ENCODE measurements at regions not wholly inside any gene's neighbourhood (a gene's known extent, or its start where the extent isn't known, plus 50 kb on each side); places are given as distances from the start of the nearest gene placed in this dataset.

DNA sequence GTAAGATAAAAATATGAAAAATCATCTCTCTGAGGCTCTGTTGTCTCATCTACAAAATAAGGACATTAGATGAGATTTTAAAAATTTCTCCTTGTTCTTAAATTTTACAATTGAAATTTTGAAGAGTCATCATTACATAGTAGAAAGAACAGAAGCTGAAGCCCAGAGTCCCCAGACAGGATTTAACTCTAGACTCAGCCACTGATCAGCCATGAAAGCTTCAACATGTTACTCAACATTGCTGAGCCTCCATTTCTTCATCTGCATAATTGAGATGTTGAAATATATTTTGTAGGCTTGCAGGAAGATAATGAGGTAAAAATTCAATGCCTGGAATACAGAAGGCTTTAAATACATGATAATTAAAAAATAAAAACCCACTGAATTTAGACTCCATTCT, 633.3 kb downstream of the LMO4 start:
- Histone ChIP-seq H3K27ac (no peak overlapping the region), H3K4me3 (no peak overlapping the region), H3K4me1 (replicated peaks in 1 of 2) (no peaks in the 10 kb centered on the region)
- peak in 1 of 8 experiments; percentile 71 for ATAC-seq (replicated peaks in 6 of 8)
- in situ Hi-C loops (cut with MboI; ENCODE audit: low pct_unique_long_range_greater_than_20kb in 2 of 9, low sequenced_read_pairs in 9 of 9, unreplicated experiment in 9 of 9), result loop anchor here in 1 of 9 experiments (25.0 kb wide), 1 partner anchor 825 kb away; no protein-coding TSS in a partner anchor

GRCh38 chr1:87963556-87963955, 634.9 kb downstream of the LMO4 start:
- 0 to 100% (median 54%) methylated on average over 1 to 2 of the region's 2 CpGs for WGBS, 10 experiments
- H3K4me3 ChIP-seq, result no peak overlapping the region
- in situ Hi-C loops (cut with MboI; ENCODE audit: low pct_unique_long_range_greater_than_20kb in 2 of 9, low sequenced_read_pairs in 9 of 9, unreplicated experiment in 9 of 9), result loop anchor here in 1 of 9 experiments (25.0 kb wide), 1 partner anchor 826 kb away; no protein-coding TSS in a partner anchor
- ATAC-seq (replicated peaks in 6 of 8), result no peak
- H3K27ac ChIP-seq, result no peak overlapping the region
- H3K4me1 ChIP-seq (replicated peaks in 1 of 2), result peaks cover 3 to 5% of the 10 kb centered on the region in 2 donors

- ATAC-seq (replicated peaks in 6 of 8), result no peak
- in situ Hi-C loops (cut with MboI; ENCODE audit: low pct_unique_long_range_greater_than_20kb in 2 of 9, low sequenced_read_pairs in 9 of 9, unreplicated experiment in 9 of 9), result loop anchor here in 1 of 9 experiments (25.0 kb wide), 1 partner anchor 828 kb away; no protein-coding TSS in a partner anchor
- Histone ChIP-seq H3K4me1 (replicated peaks in 1 of 2) (peaks cover 7 to 10% of the 10 kb centered on the region in 2 donors), H3K27ac (no peak overlapping the region), H3K4me3 (no peak overlapping the region)
- WGBS, 10 experiments, result 64 to 100% (median 89%) methylated on average over 2 to 5 of the region's 5 CpGs
Measured at GRCh38 chr1:87965193-87965592, 636.5 kb downstream of the LMO4 start.

DNA sequence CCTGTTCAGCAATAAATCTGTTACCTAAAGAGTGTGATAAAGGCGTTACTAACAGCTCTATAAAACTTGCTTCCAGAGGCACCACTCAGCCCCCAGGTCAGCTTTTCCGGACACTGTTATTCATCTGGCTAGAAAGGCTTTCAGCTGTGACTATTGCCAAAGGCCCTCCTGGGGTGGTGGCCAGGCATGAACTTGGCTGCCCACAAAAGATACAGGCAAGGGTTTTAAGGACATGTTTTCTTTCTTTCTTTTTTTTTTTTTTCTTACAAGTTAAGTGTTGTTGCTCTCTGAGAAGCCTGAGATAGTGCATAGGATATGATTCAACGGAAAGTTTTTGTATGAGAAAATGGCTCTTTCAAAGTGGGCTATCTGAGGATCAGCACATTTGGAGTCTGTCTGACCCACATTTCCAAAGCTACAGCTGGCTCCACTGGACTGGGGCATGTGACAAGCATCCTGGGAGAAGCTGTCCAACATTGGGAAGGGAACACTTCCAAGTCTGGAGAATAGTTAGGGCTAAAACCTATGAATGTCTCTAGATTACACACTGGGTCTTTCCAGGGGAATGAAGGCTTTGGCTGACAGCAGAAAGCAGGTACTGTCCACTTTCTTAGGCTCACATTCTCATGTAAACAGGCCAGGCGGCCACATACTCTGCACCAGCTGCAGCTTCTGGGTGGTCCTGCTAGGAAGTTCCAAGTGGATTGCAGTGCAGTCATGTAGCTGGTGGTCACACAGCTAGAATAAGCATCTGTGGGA, 639.7 kb downstream of the LMO4 start:
- Histone ChIP-seq H3K27ac (no peak overlapping the region), H3K4me1 (replicated peaks in 1 of 2) (peaks cover 7 to 10% of the 10 kb centered on the region in 2 donors), H3K4me3 (no peak overlapping the region)
- in situ Hi-C loops (cut with MboI; ENCODE audit: low pct_unique_long_range_greater_than_20kb in 2 of 9, low sequenced_read_pairs in 9 of 9, unreplicated experiment in 9 of 9), result loop anchor here in 1 of 9 experiments (25.0 kb wide), 1 partner anchor 831 kb away; no protein-coding TSS in a partner anchor
- peak in 6 of 8 experiments; percentile 52 to 77 (median 70) for ATAC-seq (replicated peaks in 6 of 8)
- 0 to 60% (median 40%) methylated on average over 1 to 4 of the region's 4 CpGs; no CpG with 5 or more reads in 1 of the 10 experiments for WGBS, 10 experiments

- 38 to 90% (median 71%) methylated on average over 1 to 2 of the region's 2 CpGs; no CpG with 5 or more reads in 1 of the 10 experiments for WGBS, 10 experiments
- ATAC-seq (replicated peaks in 6 of 8), result peak in 4 of 8 experiments; percentile 24 to 88 (median 77)
- in situ Hi-C loops (cut with MboI; ENCODE audit: low pct_unique_long_range_greater_than_20kb in 2 of 9, low sequenced_read_pairs in 9 of 9, unreplicated experiment in 9 of 9), result loop anchor here in 1 of 9 experiments (25.0 kb wide), 1 partner anchor 832 kb away; no protein-coding TSS in a partner anchor
- Histone ChIP-seq H3K4me3 (no peak overlapping the region), H3K27ac (no peak overlapping the region), H3K4me1 (replicated peaks in 1 of 2) (peaks cover 7 to 10% of the 10 kb centered on the region in 2 donors)
Measured at GRCh38 chr1:87969040-87969439, 640.4 kb downstream of the LMO4 start.

DNA sequence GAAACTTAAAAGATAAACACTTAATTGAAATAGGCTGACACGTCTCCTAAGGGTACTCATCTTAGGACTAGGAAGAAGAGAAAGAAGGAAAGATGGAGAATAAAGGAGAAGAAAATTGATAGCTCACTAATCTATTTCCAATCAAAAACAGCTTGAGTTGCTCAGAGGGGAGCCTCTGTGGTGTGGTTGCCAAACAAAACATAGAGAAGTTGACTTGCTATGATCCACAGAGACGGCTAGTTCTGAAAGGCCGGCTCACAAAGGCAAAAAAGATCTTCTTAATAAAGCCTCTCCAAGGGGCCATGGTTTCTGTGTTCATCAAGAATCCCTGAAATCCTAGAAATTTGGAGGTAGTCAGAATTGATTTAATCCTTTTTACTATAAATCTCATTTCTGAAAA, 644.1 kb downstream of the LMO4 start:
- no peak for ATAC-seq (replicated peaks in 6 of 8)
- WGBS, 10 experiments, result 62 to 100% (median 85%) methylated on average over 1 to 3 of the region's 3 CpGs; no CpG with 5 or more reads in 1 of the 10 experiments
- peaks cover 7 to 10% of the 10 kb centered on the region in 2 donors for H3K4me1 ChIP-seq (replicated peaks in 1 of 2)
- no peak overlapping the region for H3K27ac ChIP-seq
- in situ Hi-C loops (cut with MboI; ENCODE audit: low pct_unique_long_range_greater_than_20kb in 2 of 9, low sequenced_read_pairs in 9 of 9, unreplicated experiment in 9 of 9), result loop anchor here in 1 of 9 experiments (25.0 kb wide), 1 partner anchor 836 kb away; no protein-coding TSS in a partner anchor
- H3K4me3 ChIP-seq, result no peak overlapping the region

DNA sequence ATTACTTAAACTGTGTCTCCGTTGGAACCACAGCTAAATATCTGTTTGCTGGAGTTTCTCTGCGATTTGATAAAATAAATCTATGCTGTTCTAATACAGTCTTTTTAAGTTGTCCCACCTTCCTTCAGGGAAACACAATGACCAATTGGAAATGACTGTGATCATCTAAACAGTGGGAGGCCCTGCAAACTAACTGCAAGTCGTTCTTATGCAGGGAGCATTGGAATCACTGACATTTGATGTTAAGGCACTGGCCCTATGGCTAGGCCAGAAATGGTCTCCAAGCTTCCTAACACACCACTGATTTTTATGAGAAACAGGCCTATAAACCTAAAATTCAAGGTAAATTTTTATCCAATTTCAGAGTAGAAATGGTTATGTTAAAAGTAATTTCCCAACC, 645.2 kb downstream of the LMO4 start:
- Histone ChIP-seq H3K4me1 (replicated peaks in 1 of 2) (peaks cover under 1 to 2% of the 10 kb centered on the region in 2 donors), H3K27ac (no peak overlapping the region), H3K4me3 (no peak overlapping the region)
- ATAC-seq (replicated peaks in 6 of 8), result no peak
- in situ Hi-C loops (cut with MboI; ENCODE audit: low pct_unique_long_range_greater_than_20kb in 2 of 9, low sequenced_read_pairs in 9 of 9, unreplicated experiment in 9 of 9), result loop anchor here in 1 of 9 experiments (25.0 kb wide), 1 partner anchor 837 kb away; no protein-coding TSS in a partner anchor
- WGBS, 10 experiments, result 53 to 100% (median 78%) methylated on average over 1 to 3 of the region's 3 CpGs; no CpG with 5 or more reads in 2 of the 10 experiments

GRCh38 chr1:87976316-87976715, 647.6 kb downstream of the LMO4 start:
- Histone ChIP-seq H3K27ac (no peak overlapping the region), H3K4me3 (no peak overlapping the region), H3K4me1 (replicated peaks in 1 of 2) (no peaks in the 10 kb centered on the region)
- in situ Hi-C loops (cut with MboI; ENCODE audit: low pct_unique_long_range_greater_than_20kb in 2 of 9, low sequenced_read_pairs in 9 of 9, unreplicated experiment in 9 of 9), result no loop called here
- no peak for ATAC-seq (replicated peaks in 6 of 8)

- WGBS, 10 experiments, result 0 to 90% (median 67%) methylated on average over 1 to 2 of the region's 2 CpGs; no CpG with 5 or more reads in 3 of the 10 experiments
- ATAC-seq (replicated peaks in 6 of 8), result no peak
- Histone ChIP-seq H3K27ac (no peak overlapping the region), H3K4me1 (replicated peaks in 1 of 2) (peaks cover 0 to 3% of the 10 kb centered on the region in 2 donors), H3K4me3 (no peak overlapping the region)
- in situ Hi-C loops (cut with MboI; ENCODE audit: low pct_unique_long_range_greater_than_20kb in 2 of 9, low sequenced_read_pairs in 9 of 9, unreplicated experiment in 9 of 9), result no loop called here
Measured at GRCh38 chr1:87977145-87977544, 648.5 kb downstream of the LMO4 start.

DNA sequence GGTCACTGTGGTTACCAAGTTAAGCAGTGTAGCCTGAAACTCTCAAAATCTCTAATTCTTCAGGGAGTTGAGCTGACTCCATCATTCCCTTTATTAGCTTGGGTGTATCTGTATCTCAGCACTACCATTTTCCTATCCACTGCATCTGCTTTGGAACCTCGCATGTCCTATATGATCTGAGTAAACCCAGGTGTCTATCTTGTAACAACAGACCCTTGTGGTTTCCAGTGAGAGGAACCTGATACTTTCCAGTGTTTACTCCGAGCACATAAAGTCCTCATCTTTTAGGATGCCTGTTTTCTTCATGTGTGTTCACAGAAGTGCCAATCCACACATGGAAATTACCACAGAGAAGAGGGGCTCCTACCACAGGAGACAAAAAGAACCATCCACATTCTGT, 650.4 kb downstream of the LMO4 start:
- no peak overlapping the region for H3K27ac ChIP-seq
- WGBS, 10 experiments, result 20 to 100% (median 80%) methylated on average over 1 to 2 of the region's 2 CpGs; no CpG with 5 or more reads in 1 of the 10 experiments
- no peak overlapping the region for H3K4me3 ChIP-seq
- in situ Hi-C loops (cut with MboI; ENCODE audit: low pct_unique_long_range_greater_than_20kb in 2 of 9, low sequenced_read_pairs in 9 of 9, unreplicated experiment in 9 of 9), result no loop called here
- no peak for ATAC-seq (replicated peaks in 6 of 8)
- peaks cover 0 to 4% of the 10 kb centered on the region in 2 donors for H3K4me1 ChIP-seq (replicated peaks in 1 of 2)

DNA sequence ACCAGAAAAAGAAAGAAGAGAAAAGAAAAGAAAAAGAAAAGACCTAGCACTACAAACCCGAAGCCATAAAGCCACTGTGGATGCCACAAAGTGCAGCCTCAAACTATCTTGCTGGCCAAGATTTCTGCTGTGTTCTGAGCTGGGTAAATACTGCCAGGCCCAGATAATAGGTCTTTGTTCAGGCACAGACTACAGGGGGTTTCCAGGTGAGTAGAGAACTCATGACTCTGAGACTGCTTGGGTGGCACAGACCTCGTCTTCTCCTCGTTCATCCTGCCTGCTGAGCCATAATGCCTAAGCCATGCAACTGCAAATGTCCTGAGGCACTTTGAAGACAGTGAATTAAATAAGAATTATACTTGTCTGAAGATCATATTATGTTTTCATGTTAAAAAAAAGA, 651.8 kb downstream of the LMO4 start:
- Histone ChIP-seq H3K4me1 (replicated peaks in 1 of 2) (peaks cover 0 to 4% of the 10 kb centered on the region in 2 donors), H3K4me3 (no peak overlapping the region), H3K27ac (no peak overlapping the region)
- 30 to 100% (median 64%) methylated on average over 1 to 3 of the region's 3 CpGs; no CpG with 5 or more reads in 3 of the 10 experiments for WGBS, 10 experiments
- in situ Hi-C loops (cut with MboI; ENCODE audit: low pct_unique_long_range_greater_than_20kb in 2 of 9, low sequenced_read_pairs in 9 of 9, unreplicated experiment in 9 of 9), result no loop called here
- no peak for ATAC-seq (replicated peaks in 6 of 8)

DNA sequence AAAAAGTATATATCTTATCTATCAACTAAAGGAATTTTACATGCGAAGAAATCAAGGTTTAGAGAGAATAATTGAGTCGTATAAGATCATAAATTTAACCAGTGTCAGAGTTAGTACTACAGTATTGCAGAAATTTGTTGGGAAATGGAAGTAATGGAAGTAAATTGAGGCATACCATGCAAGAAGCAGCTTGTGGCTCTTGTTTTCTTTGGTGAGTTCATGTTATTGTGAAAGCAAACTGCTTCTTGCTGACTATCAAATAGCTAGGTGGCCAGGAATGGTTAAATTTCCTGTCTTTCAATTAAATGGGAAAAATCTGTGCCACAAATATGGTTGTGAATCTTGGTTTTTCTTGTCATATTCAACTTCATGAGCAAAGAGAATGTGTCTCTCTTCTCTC, 652.7 kb downstream of the LMO4 start:
- in situ Hi-C loops (cut with MboI; ENCODE audit: low pct_unique_long_range_greater_than_20kb in 2 of 9, low sequenced_read_pairs in 9 of 9, unreplicated experiment in 9 of 9), result no loop called here
- H3K4me3 ChIP-seq, result no peak overlapping the region
- H3K4me1 ChIP-seq (replicated peaks in 1 of 2), result peaks cover 0 to 4% of the 10 kb centered on the region in 2 donors
- 69 to 100% (median 86%) methylated on average over 1 to 2 of the region's 2 CpGs; no CpG with 5 or more reads in 1 of the 10 experiments for WGBS, 10 experiments
- H3K27ac ChIP-seq, result no peak overlapping the region
- ATAC-seq (replicated peaks in 6 of 8), result no peak

- peak in 2 of 8 experiments; percentile 37 to 45 for ATAC-seq (replicated peaks in 6 of 8)
- no peak overlapping the region for H3K4me3 ChIP-seq
- 0 to 100% (median 73%) methylated on average over 1 of the region's 1 CpG; no CpG with 5 or more reads in 3 of the 10 experiments for WGBS, 10 experiments
- peaks cover 0 to 4% of the 10 kb centered on the region in 2 donors for H3K4me1 ChIP-seq (replicated peaks in 1 of 2)
- in situ Hi-C loops (cut with MboI; ENCODE audit: low pct_unique_long_range_greater_than_20kb in 2 of 9, low sequenced_read_pairs in 9 of 9, unreplicated experiment in 9 of 9), result no loop called here
- H3K27ac ChIP-seq, result no peak overlapping the region
Measured at GRCh38 chr1:87981810-87982209, 653.1 kb downstream of the LMO4 start.
